Keratinocyte (primary cell): ENCODE measurements at regions not wholly inside any gene's neighbourhood (a gene's known extent, or its start where the extent isn't known, plus 50 kb on each side); places are given as distances from the start of the nearest gene placed in this dataset.

Experiments
- DNase-seq: peaks from one replicate; pipeline ENCODE4 v3.0.0-alpha.2; 2011; ENCODE audit warnings: low read depth, missing footprints, low spot score
- FAIRE-seq: peaks from 2 replicates; lab custom pipeline; 2011; peaks lifted over from hg19 to GRCh38; lab: Jason Lieb, UNC
- H2AFZ ChIP-seq: 2 replicates; pipeline ENCODE4 v1.6.0; 2012; ENCODE audit warnings: low read length, control low read depth, inconsistent platforms; ENCODE audit not compliant: control insufficient read depth
- H3K27ac ChIP-seq: 2 replicates; pipeline ENCODE4 v1.5.1; 2011; ENCODE audit warnings: low read length; ENCODE audit not compliant: control insufficient read depth, insufficient read depth
- H3K27me3 ChIP-seq: 3 replicates; pipeline ENCODE4 v1.6.0; 2011; ENCODE audit warnings: low read length; ENCODE audit not compliant: control insufficient read depth, insufficient read depth; ENCODE audit errors: extremely low read depth
- H3K36me3 ChIP-seq, 2 experiments: 2 replicates in 1 of 2; 3 replicates in 1 of 2; pipeline ENCODE4 v1.5.1; 2011; ENCODE audit warnings: low read length in 2 of 2, mild to moderate bottlenecking in 1 of 2; ENCODE audit not compliant: control insufficient read depth in 2 of 2, insufficient read depth in 2 of 2; ENCODE audit errors: extremely low read depth in 1 of 2
- H3K4me1 ChIP-seq: 3 replicates; pipeline ENCODE4 v1.5.1; 2011; ENCODE audit warnings: low read length; ENCODE audit not compliant: control insufficient read depth, insufficient read depth; ENCODE audit errors: extremely low read depth
- H3K4me2 ChIP-seq: 3 replicates; pipeline ENCODE4 v1.6.0; 2011; ENCODE audit warnings: low read depth, low read length; ENCODE audit not compliant: control insufficient read depth, insufficient read depth; ENCODE audit errors: extremely low read depth
- H3K4me3 ChIP-seq, 3 experiments: fragments of 200-600 bp in 1 of 3; sonication (generic) in 1 of 3; 2 replicates in 2 of 3; 3 replicates in 1 of 3; pipeline ENCODE4 v1.5.1; 2011 to 2016; ENCODE audit warnings: low read length in 3 of 3, mild to moderate bottlenecking in 3 of 3, control low read depth in 2 of 3, inconsistent platforms in 1 of 3, low read depth in 1 of 3, mixed read lengths in 1 of 3, mixed run types in 1 of 3, moderate library complexity in 1 of 3; ENCODE audit not compliant: control insufficient read depth in 2 of 3, insufficient read depth in 2 of 3; ENCODE audit errors: extremely low read depth in 1 of 3
- H3K79me2 ChIP-seq: 2 replicates; pipeline ENCODE4 v1.6.0; 2012; ENCODE audit warnings: low read length; ENCODE audit not compliant: control insufficient read depth, insufficient read depth
- H3K9ac ChIP-seq: 3 replicates; pipeline ENCODE4 v1.6.0; 2011; ENCODE audit warnings: low read length; ENCODE audit not compliant: control insufficient read depth, insufficient read depth; ENCODE audit errors: extremely low read depth
- H3K9me1 ChIP-seq: 3 replicates; pipeline ENCODE4 v1.6.0; 2011; ENCODE audit warnings: low read length; ENCODE audit not compliant: control insufficient read depth, insufficient read depth; ENCODE audit errors: extremely low read depth
- H3K9me3 ChIP-seq: 2 replicates; pipeline ENCODE4 v1.5.1; 2012; ENCODE audit warnings: low read depth, low read length; ENCODE audit not compliant: control insufficient read depth
- H4K20me1 ChIP-seq: 3 replicates; pipeline ENCODE4 v1.6.0; 2011; ENCODE audit warnings: low read length; ENCODE audit not compliant: control insufficient read depth, insufficient read depth; ENCODE audit errors: extremely low read depth
- EZH2 ChIP-seq: IDR thresholded peaks from one replicate; pipeline ENCODE4 v1.6.1; 2012; ENCODE audit warnings: inconsistent platforms, mild to moderate bottlenecking, low read length, moderate library complexity
- dilution Hi-C: fragments of 300-500 bp; cut with MboI; formaldehyde crosslinking; loops from one replicate; pipeline ENCODE4 v1.7.0; 2020; ENCODE audit warnings: low sequenced_read_pairs; ENCODE audit not compliant: extremely low pct_ligation_motif_present
- TF ChIP-seq, protein P1 (sequence below), 3 experiments: IDR thresholded peaks in 1 of 3; conservative IDR thresholded peaks in 1 of 3; optimal IDR thresholded peaks in 1 of 3; 2 replicates in 2 of 3; 3 replicates in 1 of 3; pipeline versions ENCODE3 to v1.5.1; 2011; ENCODE audit warnings: low read length in 3 of 3, mild to moderate bottlenecking in 3 of 3, moderate library complexity in 2 of 3, control low read depth in 1 of 3, inconsistent platforms in 1 of 3; ENCODE audit not compliant: insufficient read depth in 2 of 3; ENCODE audit errors: extremely low read depth in 1 of 3

GRCh38 chr4:59805176-59805575 is 1395.0 kb upstream of the ADGRL3 start:
- Histone ChIP-seq H3K9ac (no peak overlapping the region), H3K4me2 (no peak overlapping the region), H3K9me3 (no peaks in the 10 kb centered on the region), H4K20me1 (no peaks in the 10 kb centered on the region), H2AFZ (no peak overlapping the region), H3K4me3 (no peak overlapping the region), H3K79me2 (no peaks in the 10 kb centered on the region), H3K27ac (no peak overlapping the region), H3K9me1 (no peaks in the 10 kb centered on the region), H3K36me3 (no peaks in the 10 kb centered on the region), H3K4me1 (no peaks in the 10 kb centered on the region), H3K27me3 (no peaks in the 10 kb centered on the region)
- TF ChIP-seq, protein P1, sequence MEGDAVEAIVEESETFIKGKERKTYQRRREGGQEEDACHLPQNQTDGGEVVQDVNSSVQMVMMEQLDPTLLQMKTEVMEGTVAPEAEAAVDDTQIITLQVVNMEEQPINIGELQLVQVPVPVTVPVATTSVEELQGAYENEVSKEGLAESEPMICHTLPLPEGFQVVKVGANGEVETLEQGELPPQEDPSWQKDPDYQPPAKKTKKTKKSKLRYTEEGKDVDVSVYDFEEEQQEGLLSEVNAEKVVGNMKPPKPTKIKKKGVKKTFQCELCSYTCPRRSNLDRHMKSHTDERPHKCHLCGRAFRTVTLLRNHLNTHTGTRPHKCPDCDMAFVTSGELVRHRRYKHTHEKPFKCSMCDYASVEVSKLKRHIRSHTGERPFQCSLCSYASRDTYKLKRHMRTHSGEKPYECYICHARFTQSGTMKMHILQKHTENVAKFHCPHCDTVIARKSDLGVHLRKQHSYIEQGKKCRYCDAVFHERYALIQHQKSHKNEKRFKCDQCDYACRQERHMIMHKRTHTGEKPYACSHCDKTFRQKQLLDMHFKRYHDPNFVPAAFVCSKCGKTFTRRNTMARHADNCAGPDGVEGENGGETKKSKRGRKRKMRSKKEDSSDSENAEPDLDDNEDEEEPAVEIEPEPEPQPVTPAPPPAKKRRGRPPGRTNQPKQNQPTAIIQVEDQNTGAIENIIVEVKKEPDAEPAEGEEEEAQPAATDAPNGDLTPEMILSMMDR (optimal IDR thresholded peaks at IDR 0.05 in 1 of 3, IDR thresholded peaks at IDR 0.05 in 1 of 3, conservative IDR thresholded peaks at IDR 0.05 in 1 of 3; ENCODE audit: extremely low read depth in 1 of 3, insufficient read depth in 2 of 3, low read length in 3 of 3): no peak
- no peak for TF ChIP-seq EZH2
- FAIRE-seq (no peak), DNase-seq (no peak)
- dilution Hi-C loops: no loop called here

DNA sequence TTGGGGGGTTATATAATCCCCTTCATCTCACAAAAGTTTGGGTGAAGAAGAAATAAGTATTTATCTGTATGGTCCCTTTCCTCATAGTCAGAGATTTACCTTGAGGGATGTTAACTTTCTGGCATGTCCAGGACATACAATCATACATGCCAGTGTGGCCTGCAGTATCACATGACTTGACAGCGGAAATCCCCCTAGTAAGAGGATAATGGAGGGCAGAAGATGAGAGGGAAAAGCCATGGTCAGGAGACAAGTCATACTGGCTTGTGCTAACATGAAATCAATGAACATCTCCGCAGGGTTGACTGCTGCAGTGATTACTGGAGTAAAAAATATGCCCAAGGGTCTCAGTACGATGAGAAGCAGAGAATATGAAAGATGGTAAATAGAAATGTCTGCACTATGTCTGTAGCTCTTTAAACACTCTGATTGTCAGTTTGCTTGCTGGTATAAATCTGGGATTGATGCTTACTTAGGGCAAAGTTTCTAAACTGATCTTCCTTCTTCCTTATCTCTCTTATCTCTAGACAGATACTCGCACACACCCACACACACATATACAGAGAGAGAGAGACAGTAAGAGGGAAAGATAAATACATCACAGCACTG is 1385.6 kb upstream of the ADGRL3 start:
- Histone ChIP-seq H3K4me2 (no peak overlapping the region), H3K9ac (no peak overlapping the region), H4K20me1 (no peaks in the 10 kb centered on the region), H2AFZ (peak overlapping the region; percentile 16), H3K9me3 (no peaks in the 10 kb centered on the region), H3K27ac (no peak overlapping the region), H3K27me3 (no peaks in the 10 kb centered on the region), H3K4me1 (no peaks in the 10 kb centered on the region), H3K4me3 (no peak overlapping the region), H3K9me1 (no peaks in the 10 kb centered on the region), H3K36me3 (no peaks in the 10 kb centered on the region), H3K79me2 (no peaks in the 10 kb centered on the region)
- TF ChIP-seq EZH2: no peak
- TF ChIP-seq, protein P1 (optimal IDR thresholded peaks at IDR 0.05 in 1 of 3, IDR thresholded peaks at IDR 0.05 in 1 of 3, conservative IDR thresholded peaks at IDR 0.05 in 1 of 3; ENCODE audit: extremely low read depth in 1 of 3, insufficient read depth in 2 of 3, low read length in 3 of 3): no peak
- dilution Hi-C loops: no loop called here
- no peak for DNase-seq
- peak; percentile 13 for FAIRE-seq
